ENCODE measurements at regions not wholly inside any gene's neighbourhood (a gene's known extent, or its start where the extent isn't known, plus 50 kb on each side); places are given as distances from the start of the nearest gene placed in this dataset.
A peak's percentile ranks its signal among the peaks of the same experiment; 100 is the strongest.

DNA sequence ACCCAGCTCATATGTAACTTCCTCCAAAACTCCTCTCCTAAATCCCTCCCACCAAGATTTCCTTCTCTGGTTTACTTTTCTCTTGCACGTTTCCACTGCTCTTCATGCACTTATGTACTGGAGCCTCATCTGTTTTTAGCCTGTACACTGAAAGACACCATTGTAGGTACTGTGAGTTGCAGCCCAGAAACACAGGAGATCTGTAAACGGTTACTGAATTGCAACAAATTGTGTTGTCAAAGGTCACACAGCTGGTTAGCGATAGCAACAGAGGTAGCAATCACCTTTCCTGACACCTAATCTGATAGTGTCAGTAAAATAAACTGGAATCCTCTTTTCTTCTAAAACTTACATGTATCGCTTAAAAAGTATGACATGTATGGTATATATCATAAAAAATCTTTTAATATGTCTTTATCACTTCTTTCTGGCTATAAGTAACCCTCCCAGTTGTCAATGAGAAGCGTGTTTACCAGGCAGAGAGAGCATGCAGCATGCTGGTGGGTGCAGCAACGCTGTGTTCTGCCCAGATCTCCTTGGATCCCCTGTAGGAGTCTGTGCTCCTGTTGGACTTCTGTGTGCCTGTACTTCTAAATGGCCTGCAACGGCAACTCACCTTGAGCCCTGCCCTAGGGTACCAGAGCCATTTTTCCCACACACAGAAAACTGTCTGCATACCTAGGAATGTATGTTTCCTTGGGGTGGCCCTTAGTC lies 121.5 kb upstream of the CPM start:
- no peaks in the 10 kb centered on the region for H3K9me3 ChIP-seq
- H3K27ac ChIP-seq = peak overlapping the region in 1 of 2 donors; percentile 23
- H3K27me3 ChIP-seq = no peaks in the 10 kb centered on the region
- peaks cover 3 to 30% of the 10 kb centered on the region in 2 donors for H3K4me1 ChIP-seq
- ATAC-seq (no peak), DNase-seq (no peak)
- intact Hi-C loops (cut with DNase I) = no loop called here
- TF ChIP-seq, protein P1, sequence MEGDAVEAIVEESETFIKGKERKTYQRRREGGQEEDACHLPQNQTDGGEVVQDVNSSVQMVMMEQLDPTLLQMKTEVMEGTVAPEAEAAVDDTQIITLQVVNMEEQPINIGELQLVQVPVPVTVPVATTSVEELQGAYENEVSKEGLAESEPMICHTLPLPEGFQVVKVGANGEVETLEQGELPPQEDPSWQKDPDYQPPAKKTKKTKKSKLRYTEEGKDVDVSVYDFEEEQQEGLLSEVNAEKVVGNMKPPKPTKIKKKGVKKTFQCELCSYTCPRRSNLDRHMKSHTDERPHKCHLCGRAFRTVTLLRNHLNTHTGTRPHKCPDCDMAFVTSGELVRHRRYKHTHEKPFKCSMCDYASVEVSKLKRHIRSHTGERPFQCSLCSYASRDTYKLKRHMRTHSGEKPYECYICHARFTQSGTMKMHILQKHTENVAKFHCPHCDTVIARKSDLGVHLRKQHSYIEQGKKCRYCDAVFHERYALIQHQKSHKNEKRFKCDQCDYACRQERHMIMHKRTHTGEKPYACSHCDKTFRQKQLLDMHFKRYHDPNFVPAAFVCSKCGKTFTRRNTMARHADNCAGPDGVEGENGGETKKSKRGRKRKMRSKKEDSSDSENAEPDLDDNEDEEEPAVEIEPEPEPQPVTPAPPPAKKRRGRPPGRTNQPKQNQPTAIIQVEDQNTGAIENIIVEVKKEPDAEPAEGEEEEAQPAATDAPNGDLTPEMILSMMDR (IDR thresholded peaks at IDR 0.05) = no peak
- H3K36me3 ChIP-seq = no peaks in the 10 kb centered on the region
- H3K4me3 ChIP-seq = no peak overlapping the region

DNA sequence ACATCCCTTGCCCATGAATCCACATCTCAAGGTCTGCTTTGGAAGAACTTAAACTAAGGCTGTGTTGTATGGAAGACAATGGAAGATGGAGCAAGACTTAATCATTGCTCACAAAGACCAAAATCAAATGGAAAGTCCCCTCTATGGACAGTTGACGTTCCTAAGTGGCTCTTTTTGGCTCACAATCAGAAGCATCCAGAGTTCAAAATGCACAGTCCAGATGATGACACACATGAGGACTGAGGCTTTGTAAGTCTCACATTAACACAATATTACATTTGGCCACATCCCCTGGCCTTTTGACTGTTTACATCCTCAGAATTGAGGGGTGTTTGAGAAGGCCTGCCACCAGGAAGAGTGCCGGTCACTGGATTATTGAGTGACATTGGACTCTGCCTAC lies 122.3 kb upstream of the CPM start:
- no peaks in the 10 kb centered on the region for H3K27me3 ChIP-seq
- H3K9me3 ChIP-seq = no peaks in the 10 kb centered on the region
- H3K4me1 ChIP-seq = peaks cover 3 to 30% of the 10 kb centered on the region in 2 donors
- DNase-seq = no peak
- no peaks in the 10 kb centered on the region for H3K36me3 ChIP-seq
- peak overlapping the region in 1 of 2 donors; percentile 23 for H3K27ac ChIP-seq
- H3K4me3 ChIP-seq = no peak overlapping the region
- TF ChIP-seq, protein P1 (IDR thresholded peaks at IDR 0.05) = no peak
- ATAC-seq = no peak
- intact Hi-C loops (cut with DNase I) = no loop called here

DNA sequence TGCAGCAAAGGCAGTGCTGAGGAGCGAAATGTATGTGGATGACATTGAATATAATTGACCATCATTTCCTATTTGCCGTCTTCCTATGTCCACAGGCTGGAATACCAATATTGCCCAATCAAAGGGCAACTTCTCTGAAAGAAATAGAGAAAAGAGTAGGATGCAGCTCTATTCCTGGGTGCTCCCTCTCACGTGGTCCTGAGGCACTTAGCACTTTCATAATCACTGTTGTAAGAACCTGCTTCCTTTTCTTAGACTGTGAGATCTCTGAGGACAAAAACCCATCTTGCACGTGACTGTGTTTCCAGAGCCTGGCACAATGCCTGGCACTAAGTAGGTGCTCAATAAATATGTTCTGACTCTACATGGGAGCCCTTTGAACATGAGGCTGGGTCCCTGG lies 122.7 kb upstream of the CPM start:
- peak overlapping the region in 1 of 2 donors; percentile 23 for H3K27ac ChIP-seq
- peaks cover 3 to 30% of the 10 kb centered on the region in 2 donors for H3K4me1 ChIP-seq
- H3K9me3 ChIP-seq = no peaks in the 10 kb centered on the region
- DNase-seq (no peak), ATAC-seq (peak; percentile 37)
- no peak overlapping the region for H3K4me3 ChIP-seq
- H3K27me3 ChIP-seq = no peaks in the 10 kb centered on the region
- intact Hi-C loops (cut with DNase I) = no loop called here
- no peaks in the 10 kb centered on the region for H3K36me3 ChIP-seq
- TF ChIP-seq, protein P1 (IDR thresholded peaks at IDR 0.05) = no peak

DNA sequence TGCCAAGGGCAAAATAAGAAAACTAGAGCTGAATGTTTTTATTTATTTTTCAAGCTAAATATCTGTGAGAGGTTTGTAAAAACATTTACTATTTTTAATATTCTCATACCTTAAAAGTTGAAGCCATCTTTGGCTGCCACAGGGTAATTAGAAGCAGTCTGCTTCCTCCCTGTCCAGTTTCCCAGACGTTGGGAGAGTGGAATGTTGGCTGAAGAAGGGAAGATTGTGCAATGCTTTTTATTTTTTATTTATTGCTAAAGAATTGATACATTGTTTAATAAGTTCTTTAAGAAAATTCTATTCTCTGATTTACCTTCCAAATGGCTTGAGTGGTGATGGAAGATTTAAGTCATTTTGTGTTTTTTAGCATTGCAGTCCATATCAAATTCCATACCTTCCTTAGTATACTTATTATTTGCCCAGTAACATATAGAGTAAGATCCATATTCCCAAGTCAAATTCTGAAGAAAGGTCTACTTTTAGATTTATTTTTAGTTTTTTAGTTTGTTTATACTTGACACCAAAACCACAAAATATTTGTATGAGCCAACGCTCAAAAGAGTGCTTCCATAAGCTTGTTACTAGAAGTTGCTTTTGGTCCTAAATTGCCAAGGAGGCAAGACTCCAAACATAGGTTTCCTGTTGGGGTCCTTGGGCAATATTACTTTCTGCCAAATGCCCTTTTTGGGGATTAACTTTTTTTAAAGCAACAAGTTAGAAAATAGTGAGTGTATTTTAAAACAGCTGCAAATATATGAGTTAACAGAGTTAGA lies 124.0 kb upstream of the CPM start:
- H3K4me3 ChIP-seq = no peak overlapping the region
- ATAC-seq = no peak
- TF ChIP-seq, protein P1 (IDR thresholded peaks at IDR 0.05) = no peak
- H3K36me3 ChIP-seq = no peaks in the 10 kb centered on the region
- no peaks in the 10 kb centered on the region for H3K9me3 ChIP-seq
- H3K4me1 ChIP-seq = peaks cover 7 to 40% of the 10 kb centered on the region in 2 donors
- no peak overlapping the region for H3K27ac ChIP-seq
- DNase-seq = no peak
- H3K27me3 ChIP-seq = no peaks in the 10 kb centered on the region
- intact Hi-C loops (cut with DNase I) = no loop called here

DNA sequence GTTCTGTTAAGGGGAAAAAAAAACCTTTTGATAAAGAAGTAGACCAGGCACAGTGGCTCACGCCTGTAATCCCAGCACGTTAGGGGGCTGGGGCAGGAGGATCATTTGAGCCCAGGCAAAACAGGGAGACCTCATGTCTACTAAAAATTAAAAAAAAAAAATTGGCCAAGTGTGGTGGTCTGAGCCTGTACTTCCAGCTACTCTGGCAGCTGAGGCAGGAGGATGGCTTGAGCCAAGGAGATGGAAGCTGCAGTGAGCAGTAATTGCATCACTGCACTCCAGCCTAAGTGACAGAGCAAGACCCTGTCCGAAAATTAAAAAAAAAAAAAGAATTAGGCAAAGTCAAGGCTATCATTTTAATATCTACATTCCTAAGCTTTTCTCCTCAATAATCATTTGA lies 124.8 kb upstream of the CPM start:
- Histone ChIP-seq H3K27ac (no peak overlapping the region), H3K27me3 (no peaks in the 10 kb centered on the region), H3K36me3 (no peaks in the 10 kb centered on the region), H3K4me3 (no peak overlapping the region), H3K9me3 (no peaks in the 10 kb centered on the region), H3K4me1 (peaks cover 15 to 43% of the 10 kb centered on the region in 2 donors)
- DNase-seq = no peak
- intact Hi-C loops (cut with DNase I) = no loop called here
- TF ChIP-seq, protein P1 (IDR thresholded peaks at IDR 0.05) = no peak
- ATAC-seq = no peak
